Activated CD4-positive, alpha-beta T cell treated with anti-CD3 and anti-CD28 coated beads for 1 hour (primary cell): ENCODE measurements at regions not wholly inside any gene's neighbourhood (a gene's known extent, or its start where the extent isn't known, plus 50 kb on each side); places are given as distances from the start of the nearest gene placed in this dataset.

Experiments used
- DNase-seq: peaks from one replicate; pipeline ENCODE4 v3.0.0-alpha.2; 2020

- no peak for DNase-seq
Observed at GRCh38 chr1:239840336-239840735, 251.3 kb upstream of the FMN2 start.

GRCh38 chr1:239840790-239841189 is 250.9 kb upstream of the FMN2 start:
- DNase-seq = no peak

- DNase-seq = no peak
Observed at GRCh38 chr1:239841631-239842030, 250.1 kb upstream of the FMN2 start.

GRCh38 chr1:239843541-239843940 is 248.1 kb upstream of the FMN2 start:
- no peak for DNase-seq

- DNase-seq = no peak
Observed at GRCh38 chr1:239844833-239845232, 246.8 kb upstream of the FMN2 start.

GRCh38 chr1:239854922-239855321 is 236.8 kb upstream of the FMN2 start:
- no peak for DNase-seq

GRCh38 chr1:239856067-239856466 is 235.6 kb upstream of the FMN2 start:
- no peak for DNase-seq

- no peak for DNase-seq
Observed at GRCh38 chr1:239856924-239857323, 234.8 kb upstream of the FMN2 start.

- no peak for DNase-seq
Observed at GRCh38 chr1:239858057-239858456, 233.6 kb upstream of the FMN2 start.

GRCh38 chr1:239858529-239858928 is 233.2 kb upstream of the FMN2 start:
- DNase-seq = no peak

- no peak for DNase-seq
Observed at GRCh38 chr1:239861985-239862384, 229.7 kb upstream of the FMN2 start.

- DNase-seq = no peak
Observed at GRCh38 chr1:239868058-239868832, 223.4 kb upstream of the FMN2 start.

- no peak for DNase-seq
Observed at GRCh38 chr1:239870194-239870593, 221.5 kb upstream of the FMN2 start.

- DNase-seq = no peak
Observed at GRCh38 chr1:239872626-239873025, 219.1 kb upstream of the FMN2 start.

GRCh38 chr1:239874831-239875230 is 216.9 kb upstream of the FMN2 start:
- DNase-seq = no peak

GRCh38 chr1:239879321-239880170 is 212.1 kb upstream of the FMN2 start:
- no peak for DNase-seq

- DNase-seq = no peak
Observed at GRCh38 chr1:239882967-239883366, 208.7 kb upstream of the FMN2 start.

GRCh38 chr1:239884796-239885195 is 206.9 kb upstream of the FMN2 start:
- no peak for DNase-seq

GRCh38 chr1:239886266-239886665 is 205.4 kb upstream of the FMN2 start:
- DNase-seq = no peak

GRCh38 chr1:239888639-239889038 is 203.0 kb upstream of the FMN2 start:
- DNase-seq = no peak

GRCh38 chr1:239891621-239892358 is 199.9 kb upstream of the FMN2 start:
- DNase-seq = no peak

- DNase-seq = no peak
Observed at GRCh38 chr1:239892602-239893001, 199.1 kb upstream of the FMN2 start.

- DNase-seq = no peak
Observed at GRCh38 chr1:239893127-239893731, 198.5 kb upstream of the FMN2 start.
